COLO668 (cell line): ENCODE measurements at regions not wholly inside any gene's neighbourhood (a gene's known extent, or its start where the extent isn't known, plus 50 kb on each side); places are given as distances from the start of the nearest gene placed in this dataset.

ENCODE experiments used
- DNase-seq: peaks from one replicate; lab custom pipeline; 2025; ENCODE audit not compliant: unreplicated experiment; lab: John Stamatoyannopoulos, UW

GRCh38 chr5:40071870-40072269 lies 607.8 kb upstream of the PTGER4 start:
- DNase-seq = no peak

- DNase-seq = no peak
Observed at GRCh38 chr5:40066616-40067015, 613.1 kb upstream of the PTGER4 start.

- DNase-seq = no peak
Observed at GRCh38 chr5:40052808-40053207, 626.9 kb upstream of the PTGER4 start.

- DNase-seq = no peak
Observed at GRCh38 chr5:40046792-40047191, 622.0 kb upstream of the DAB2 start.

- no peak for DNase-seq
Observed at GRCh38 chr5:40045429-40045828, 620.6 kb upstream of the DAB2 start.

- DNase-seq = no peak
Observed at GRCh38 chr5:40043916-40044315, 619.1 kb upstream of the DAB2 start.

- no peak for DNase-seq
Observed at GRCh38 chr5:40041452-40041851, 616.7 kb upstream of the DAB2 start.

- no peak for DNase-seq
Observed at GRCh38 chr5:40037713-40038112, 612.9 kb upstream of the DAB2 start.

- DNase-seq = no peak
Observed at GRCh38 chr5:40034441-40034840, 609.7 kb upstream of the DAB2 start.

GRCh38 chr5:40033411-40033810 lies 608.6 kb upstream of the DAB2 start:
- DNase-seq = no peak

GRCh38 chr5:40033009-40033408 lies 608.2 kb upstream of the DAB2 start:
- DNase-seq = no peak

- no peak for DNase-seq
Observed at GRCh38 chr5:40030661-40031060, 605.9 kb upstream of the DAB2 start.

- DNase-seq = no peak
Observed at GRCh38 chr5:40029711-40030495, 605.1 kb upstream of the DAB2 start.

- DNase-seq = no peak
Observed at GRCh38 chr5:40027400-40027799, 602.6 kb upstream of the DAB2 start.

GRCh38 chr5:40025586-40025985 lies 600.8 kb upstream of the DAB2 start:
- DNase-seq = no peak

- no peak for DNase-seq
Observed at GRCh38 chr5:40022057-40022456, 597.3 kb upstream of the DAB2 start.

- DNase-seq = no peak
Observed at GRCh38 chr5:40021007-40021406, 596.2 kb upstream of the DAB2 start.

GRCh38 chr5:40017918-40018317 lies 593.1 kb upstream of the DAB2 start:
- no peak for DNase-seq

GRCh38 chr5:40017135-40017534 lies 592.4 kb upstream of the DAB2 start:
- DNase-seq = no peak

GRCh38 chr5:40010436-40010835 lies 585.7 kb upstream of the DAB2 start:
- DNase-seq = no peak

GRCh38 chr5:40006260-40006659 lies 581.5 kb upstream of the DAB2 start:
- no peak for DNase-seq

- no peak for DNase-seq
Observed at GRCh38 chr5:40001796-40002195, 577.0 kb upstream of the DAB2 start.

- DNase-seq = no peak
Observed at GRCh38 chr5:39998518-39998917, 573.7 kb upstream of the DAB2 start.
